H1 (cell line): ENCODE measurements at regions not wholly inside any gene's neighbourhood (a gene's known extent, or its start where the extent isn't known, plus 50 kb on each side); places are given as distances from the start of the nearest gene placed in this dataset.

Experiments used
- CHD7 ChIP-seq: fragments of 300-600 bp; sonication (generic); IDR thresholded peaks from 2 replicates; pipeline ENCODE4 v1.7.1; 2012; ENCODE audit warnings: low read length, moderate library complexity, mild to moderate bottlenecking, inconsistent platforms; ENCODE audit not compliant: insufficient replicate concordance
- CTBP2 ChIP-seq: IDR thresholded peaks from 2 replicates; pipeline ENCODE4 v1.7.0; 2011; ENCODE audit warnings: borderline replicate concordance, mild to moderate bottlenecking, moderate library complexity, mixed read lengths, low read length; ENCODE audit not compliant: insufficient read depth, insufficient read length
- EGR1 ChIP-seq: IDR thresholded peaks from 2 replicates; pipeline ENCODE4 v1.6.1; 2011; ENCODE audit warnings: low read depth, low read length, borderline replicate concordance
- FOSL1 ChIP-seq: IDR thresholded peaks from 2 replicates; pipeline ENCODE4 v1.6.1; 2011; ENCODE audit warnings: mild to moderate bottlenecking, low read depth, low read length, moderate library complexity; ENCODE audit not compliant: insufficient read depth
- GABPA ChIP-seq: IDR thresholded peaks from 2 replicates; pipeline ENCODE4 v1.6.1; 2011; ENCODE audit warnings: mild to moderate bottlenecking, low read length, moderate library complexity, borderline replicate concordance; ENCODE audit not compliant: insufficient read depth
- KDM5A ChIP-seq: fragments of 200-600 bp; IDR thresholded peaks from 2 replicates; pipeline ENCODE4 v1.7.1; 2012; ENCODE audit warnings: mild to moderate bottlenecking, low read length, inconsistent platforms, mixed read lengths
- TCF12 ChIP-seq: IDR thresholded peaks from 2 replicates; pipeline ENCODE4 v1.6.1; 2011; ENCODE audit warnings: low read depth, mild to moderate bottlenecking, low read length

GRCh38 chr13:59451236-59451635 is 712.5 kb downstream of the DIAPH3 start (continued):
- no peak for TF ChIP-seq CHD7
- TF ChIP-seq EGR1 = no peak
- TF ChIP-seq KDM5A = no peak
- no peak for TF ChIP-seq CTBP2
- no peak for TF ChIP-seq GABPA
- TF ChIP-seq TCF12 = no peak
- no peak for TF ChIP-seq FOSL1
